T-helper 1 cell treated with Interleukin-12 subunit alpha and Interleukin-12 subunit beta and Interleukin-4 antibody, amounts not matched to agents 30 μg/mL and 1 μg/mL, for 36 hours (primary cell): ENCODE measurements at regions not wholly inside any gene's neighbourhood (a gene's known extent, or its start where the extent isn't known, plus 50 kb on each side); places are given as distances from the start of the nearest gene placed in this dataset.

Experiments
- H3K27ac Mint-ChIP-seq: one replicate; pipeline ENCODE4 v1.8.0; 2021; ENCODE audit warnings: mild to moderate bottlenecking, mixed read lengths
- H3K27me3 Mint-ChIP-seq: one replicate; pipeline ENCODE4 v1.8.0; 2021; ENCODE audit warnings: low read depth, mixed read lengths
- H3K36me3 Mint-ChIP-seq: one replicate; pipeline ENCODE4 v1.8.0; 2021; ENCODE audit warnings: low read depth, mixed read lengths
- H3K4me1 Mint-ChIP-seq: one replicate; pipeline ENCODE4 v1.8.0; 2021; ENCODE audit warnings: low read depth, mixed read lengths
- H3K4me3 Mint-ChIP-seq: one replicate; pipeline ENCODE4 v1.8.0; 2021; ENCODE audit warnings: mild to moderate bottlenecking, moderate library complexity, mixed read lengths
- H3K9me3 Mint-ChIP-seq: one replicate; pipeline ENCODE4 v1.8.0; 2021; ENCODE audit warnings: mixed read lengths

- H3K9me3 Mint-ChIP-seq, result no peaks in the 10 kb centered on the region
- H3K36me3 Mint-ChIP-seq, result no peaks in the 10 kb centered on the region
Measured at GRCh38 chr2:226407135-226407534, 392.5 kb downstream of the IRS1 start.

DNA sequence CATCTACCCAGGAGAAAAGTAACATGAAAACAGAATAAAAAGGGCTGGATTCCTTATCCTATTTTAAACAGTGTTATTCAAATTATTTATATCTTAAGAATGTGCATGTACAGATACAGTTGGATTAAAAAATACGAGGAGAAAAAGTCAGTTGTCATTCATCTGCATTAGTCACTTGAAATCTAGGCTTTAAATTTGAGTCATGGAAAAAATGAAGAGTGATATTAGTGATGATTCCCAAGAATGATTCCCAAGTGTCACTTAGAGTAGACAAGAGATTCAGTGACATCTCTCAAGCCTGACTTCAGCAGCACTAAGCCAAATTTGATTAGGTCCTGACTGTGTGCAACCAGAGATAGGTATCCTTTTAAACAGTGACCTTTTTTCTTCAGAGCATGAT, 394.2 kb downstream of the IRS1 start:
- Mint-ChIP-seq H3K4me3 (no peak overlapping the region), H3K27ac (no peak overlapping the region), H3K36me3 (no peaks in the 10 kb centered on the region), H3K4me1 (no peaks in the 10 kb centered on the region), H3K9me3 (no peaks in the 10 kb centered on the region), H3K27me3 (peaks cover 33% of the 10 kb centered on the region)

More at GRCh38 chr2:226407135-226407534, 392.5 kb downstream of the IRS1 start:
- no peak overlapping the region for H3K4me3 Mint-ChIP-seq
- peaks cover 26% of the 10 kb centered on the region for H3K27me3 Mint-ChIP-seq
- H3K4me1 Mint-ChIP-seq, result no peaks in the 10 kb centered on the region
- H3K27ac Mint-ChIP-seq, result no peak overlapping the region

- H3K36me3 Mint-ChIP-seq, result no peaks in the 10 kb centered on the region
- no peaks in the 10 kb centered on the region for H3K4me1 Mint-ChIP-seq
- H3K27me3 Mint-ChIP-seq, result peaks cover 31% of the 10 kb centered on the region
- no peak overlapping the region for H3K27ac Mint-ChIP-seq
- no peak overlapping the region for H3K4me3 Mint-ChIP-seq
- no peaks in the 10 kb centered on the region for H3K9me3 Mint-ChIP-seq
Measured at GRCh38 chr2:226403369-226403768, 396.3 kb downstream of the IRS1 start.

- H3K4me1 Mint-ChIP-seq, result no peaks in the 10 kb centered on the region
- H3K27me3 Mint-ChIP-seq, result peaks cover 27% of the 10 kb centered on the region
- H3K4me3 Mint-ChIP-seq, result no peak overlapping the region
- no peaks in the 10 kb centered on the region for H3K36me3 Mint-ChIP-seq
- H3K9me3 Mint-ChIP-seq, result no peaks in the 10 kb centered on the region
- no peak overlapping the region for H3K27ac Mint-ChIP-seq
Measured at GRCh38 chr2:226399006-226399405, 400.6 kb downstream of the IRS1 start.

- Mint-ChIP-seq H3K4me1 (no peaks in the 10 kb centered on the region), H3K27me3 (peaks cover 24% of the 10 kb centered on the region), H3K9me3 (no peaks in the 10 kb centered on the region), H3K4me3 (no peak overlapping the region), H3K27ac (no peak overlapping the region), H3K36me3 (no peaks in the 10 kb centered on the region)
Measured at GRCh38 chr2:226398580-226398979, 401.0 kb downstream of the IRS1 start.

DNA sequence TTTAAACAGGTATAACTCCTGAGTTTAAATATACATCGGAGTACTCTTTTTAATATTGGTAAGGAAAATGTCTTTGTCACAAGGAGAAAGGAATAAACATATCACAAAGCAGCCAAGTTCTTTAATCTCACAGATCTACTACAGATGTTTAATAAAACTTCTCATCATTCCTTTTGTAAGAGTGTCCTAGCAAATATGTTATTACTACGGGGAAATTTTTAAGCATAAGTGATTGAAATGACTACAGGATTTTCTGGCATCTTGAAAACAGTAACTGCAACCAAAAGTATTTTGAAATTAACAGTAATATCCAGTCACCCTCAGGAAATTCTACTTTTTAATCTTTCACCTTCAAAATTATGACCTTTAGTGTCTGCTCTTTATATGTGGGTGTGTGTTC, 403.1 kb downstream of the IRS1 start:
- Mint-ChIP-seq H3K36me3 (no peaks in the 10 kb centered on the region), H3K27me3 (peaks cover 23% of the 10 kb centered on the region), H3K4me3 (no peak overlapping the region), H3K4me1 (no peaks in the 10 kb centered on the region), H3K27ac (no peak overlapping the region), H3K9me3 (no peaks in the 10 kb centered on the region)

DNA sequence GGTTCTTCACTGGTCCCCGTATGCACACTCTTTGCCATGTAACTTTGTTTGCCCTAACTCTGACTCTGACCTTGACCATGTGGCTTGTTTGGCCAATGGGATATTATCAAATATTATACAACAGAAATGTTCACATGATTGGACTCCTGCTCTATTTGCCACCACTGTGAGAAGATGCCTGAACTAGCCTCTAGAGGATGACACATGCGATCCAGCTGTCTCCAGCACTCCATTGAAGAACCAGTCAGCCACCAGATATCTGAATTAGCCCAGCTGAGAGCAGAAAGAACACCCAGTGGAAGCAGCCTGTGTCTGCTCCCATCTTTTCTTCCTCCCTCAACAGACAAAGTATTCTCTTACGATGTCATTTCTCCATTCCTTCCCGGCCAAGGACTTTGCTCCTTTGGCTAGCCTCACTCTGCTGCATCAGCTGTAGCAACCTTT, 412.1 kb downstream of the IRS1 start:
- peaks cover 14% of the 10 kb centered on the region for H3K27me3 Mint-ChIP-seq
- no peaks in the 10 kb centered on the region for H3K9me3 Mint-ChIP-seq
- H3K27ac Mint-ChIP-seq, result no peak overlapping the region
- H3K36me3 Mint-ChIP-seq, result no peaks in the 10 kb centered on the region
- no peak overlapping the region for H3K4me3 Mint-ChIP-seq
- no peaks in the 10 kb centered on the region for H3K4me1 Mint-ChIP-seq

DNA sequence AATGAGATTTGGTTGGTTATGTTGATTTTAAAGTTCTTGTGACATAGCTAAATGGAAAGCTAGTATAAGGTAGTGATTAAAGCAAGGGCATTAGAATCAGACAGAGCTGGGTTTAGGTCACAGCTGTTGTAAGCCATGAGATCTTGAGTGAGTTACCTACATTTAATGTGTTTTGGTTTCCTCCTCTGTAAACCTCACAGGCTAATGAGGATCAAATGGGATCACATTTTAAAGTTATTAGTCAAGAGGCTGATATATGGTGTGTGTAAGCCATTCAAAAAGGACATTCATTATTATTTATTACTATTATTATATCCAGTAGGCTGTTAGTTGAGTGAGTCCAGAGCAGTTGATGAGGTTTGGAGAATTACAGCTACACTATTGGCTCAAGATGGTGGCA, 416.2 kb downstream of the IRS1 start:
- H3K36me3 Mint-ChIP-seq, result no peaks in the 10 kb centered on the region
- H3K9me3 Mint-ChIP-seq, result no peaks in the 10 kb centered on the region
- H3K27me3 Mint-ChIP-seq, result peaks cover 8% of the 10 kb centered on the region
- H3K4me1 Mint-ChIP-seq, result no peaks in the 10 kb centered on the region
- H3K4me3 Mint-ChIP-seq, result no peak overlapping the region
- no peak overlapping the region for H3K27ac Mint-ChIP-seq

- Mint-ChIP-seq H3K4me1 (no peaks in the 10 kb centered on the region), H3K36me3 (no peaks in the 10 kb centered on the region), H3K27ac (no peak overlapping the region), H3K27me3 (peaks cover 8% of the 10 kb centered on the region), H3K4me3 (no peak overlapping the region), H3K9me3 (no peaks in the 10 kb centered on the region)
Measured at GRCh38 chr2:226380679-226381078, 418.9 kb downstream of the IRS1 start.

GRCh38 chr2:226378753-226379705, 420.6 kb downstream of the IRS1 start:
- H3K4me1 Mint-ChIP-seq, result no peaks in the 10 kb centered on the region
- H3K9me3 Mint-ChIP-seq, result no peaks in the 10 kb centered on the region
- peaks cover 8% of the 10 kb centered on the region for H3K27me3 Mint-ChIP-seq
- H3K27ac Mint-ChIP-seq, result no peak overlapping the region
- H3K4me3 Mint-ChIP-seq, result no peak overlapping the region
- H3K36me3 Mint-ChIP-seq, result no peaks in the 10 kb centered on the region

DNA sequence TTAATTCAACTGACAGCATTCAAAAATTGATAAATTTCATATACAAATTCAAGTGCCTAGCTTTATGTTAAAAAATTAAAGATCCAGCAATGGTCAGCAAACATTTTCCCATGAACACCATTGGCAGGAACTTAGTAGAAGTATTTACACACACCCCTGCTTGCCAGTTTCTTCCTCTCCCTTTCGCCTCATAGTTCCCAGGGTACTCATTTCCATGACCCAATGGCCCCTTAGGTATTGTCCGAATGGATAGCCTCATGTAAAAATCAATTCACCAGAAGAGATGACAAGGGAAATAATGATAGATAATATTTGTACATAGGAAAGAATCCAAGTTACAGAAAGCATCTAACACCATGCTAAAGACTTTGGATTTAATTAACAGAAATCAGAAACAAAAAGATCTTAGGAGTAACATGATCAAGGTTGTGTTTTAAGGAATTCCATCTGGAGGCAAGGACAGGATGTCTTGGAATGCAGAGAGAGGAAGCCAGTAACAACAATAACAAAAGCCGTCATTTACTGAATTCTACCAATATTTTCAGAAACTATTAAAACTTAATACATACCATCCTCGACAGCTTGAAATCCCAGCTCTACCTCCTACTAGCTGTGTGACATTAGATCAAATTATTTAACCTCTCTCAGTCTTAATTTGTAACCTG, 423.0 kb downstream of the IRS1 start:
- H3K27ac Mint-ChIP-seq, result no peak overlapping the region
- H3K4me3 Mint-ChIP-seq, result no peak overlapping the region
- H3K9me3 Mint-ChIP-seq, result no peaks in the 10 kb centered on the region
- no peaks in the 10 kb centered on the region for H3K27me3 Mint-ChIP-seq
- H3K4me1 Mint-ChIP-seq, result no peaks in the 10 kb centered on the region
- H3K36me3 Mint-ChIP-seq, result no peaks in the 10 kb centered on the region

DNA sequence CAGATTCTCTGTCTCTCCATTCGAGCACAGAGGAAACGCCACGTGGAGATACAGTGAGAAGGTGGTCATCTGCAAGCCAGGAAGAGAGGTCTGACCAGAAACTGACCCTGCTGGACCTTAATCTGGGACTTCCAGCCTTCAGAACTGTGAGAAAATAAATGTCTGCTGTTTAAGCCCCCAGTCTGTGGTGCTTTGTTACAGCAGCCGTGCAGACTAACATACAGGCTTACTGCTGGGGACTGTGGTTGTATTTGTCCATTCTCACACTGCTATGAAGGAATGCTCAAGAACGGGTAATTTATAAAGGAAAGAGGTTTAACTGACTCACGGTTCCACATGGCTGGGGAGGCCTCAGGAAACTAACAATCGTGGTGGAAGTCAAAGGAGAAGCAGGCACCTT, 432.7 kb downstream of the IRS1 start:
- no peak overlapping the region for H3K4me3 Mint-ChIP-seq
- H3K9me3 Mint-ChIP-seq, result peaks cover 3% of the 10 kb centered on the region
- H3K4me1 Mint-ChIP-seq, result no peaks in the 10 kb centered on the region
- no peak overlapping the region for H3K27ac Mint-ChIP-seq
- peaks cover 3% of the 10 kb centered on the region for H3K27me3 Mint-ChIP-seq
- H3K36me3 Mint-ChIP-seq, result no peaks in the 10 kb centered on the region

- H3K27ac Mint-ChIP-seq, result no peak overlapping the region
- H3K4me3 Mint-ChIP-seq, result no peak overlapping the region
- peaks cover 6% of the 10 kb centered on the region for H3K27me3 Mint-ChIP-seq
- H3K4me1 Mint-ChIP-seq, result no peaks in the 10 kb centered on the region
- no peaks in the 10 kb centered on the region for H3K36me3 Mint-ChIP-seq
- peaks cover 3% of the 10 kb centered on the region for H3K9me3 Mint-ChIP-seq
Measured at GRCh38 chr2:226364217-226364616, 435.4 kb downstream of the IRS1 start.

DNA sequence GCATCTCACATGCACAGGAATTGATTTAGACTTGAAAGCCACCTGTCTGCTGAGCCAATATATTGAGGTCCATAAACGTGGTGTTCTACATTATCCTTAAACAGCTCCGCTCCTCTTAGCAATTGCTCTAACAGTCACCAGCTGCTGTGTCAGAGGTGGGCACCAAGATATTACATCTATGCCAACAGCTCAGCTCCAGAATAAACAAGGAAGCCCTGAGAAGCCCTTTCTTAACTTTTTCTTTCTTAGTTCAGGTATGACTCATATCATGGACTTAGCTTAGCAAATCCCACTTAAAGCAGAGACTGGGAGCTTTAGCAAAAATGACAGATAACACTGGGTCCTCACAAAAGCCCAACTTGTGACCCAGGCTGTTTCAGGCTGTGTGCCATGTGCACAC, 436.6 kb downstream of the IRS1 start:
- Mint-ChIP-seq H3K4me1 (no peaks in the 10 kb centered on the region), H3K27me3 (peaks cover 6% of the 10 kb centered on the region)

GRCh38 chr2:226360658-226361057, 439.0 kb downstream of the IRS1 start:
- Mint-ChIP-seq H3K4me1 (no peaks in the 10 kb centered on the region), H3K27ac (no peak overlapping the region), H3K27me3 (peaks cover 18% of the 10 kb centered on the region), H3K4me3 (no peak overlapping the region), H3K36me3 (no peaks in the 10 kb centered on the region), H3K9me3 (peaks cover 3% of the 10 kb centered on the region)

More for the DNA sequence above, 436.6 kb downstream of the IRS1 start:
- H3K27ac Mint-ChIP-seq, result no peak overlapping the region
- H3K4me3 Mint-ChIP-seq, result no peak overlapping the region
- peaks cover 3% of the 10 kb centered on the region for H3K9me3 Mint-ChIP-seq
- H3K36me3 Mint-ChIP-seq, result no peaks in the 10 kb centered on the region
